Spinal cord (tissue), 9 donors: ENCODE measurements at regions not wholly inside any gene's neighbourhood (a gene's known extent, or its start where the extent isn't known, plus 50 kb on each side); places are given as distances from the start of the nearest gene placed in this dataset.

Source experiments
- DNase-seq, 6 donors: peaks; one replicate each; pipeline versions ENCODE4 v3.0.0 to v3.0.0-alpha.2; 2013 to 2015; ENCODE audit warnings: low spot score in 6 of 6, low read depth in 4 of 6
- H3K27ac ChIP-seq: one replicate; pipeline ENCODE4 v1.5.1; 2013; ENCODE audit warnings: low read depth, low read length, control low read depth
- H3K27me3 ChIP-seq: one replicate; pipeline ENCODE4 v1.6.1; 2013; ENCODE audit warnings: low read length; ENCODE audit not compliant: control insufficient read depth, insufficient read depth
- H3K36me3 ChIP-seq: one replicate; pipeline ENCODE4 v1.6.1; 2013; ENCODE audit warnings: low read length; ENCODE audit not compliant: control insufficient read depth, insufficient read depth
- H3K4me1 ChIP-seq: one replicate; pipeline ENCODE4 v1.6.1; 2013; ENCODE audit warnings: low read length; ENCODE audit not compliant: control insufficient read depth, insufficient read depth
- H3K4me3 ChIP-seq: one replicate; pipeline ENCODE4 v1.5.1; 2013; ENCODE audit warnings: low read depth, low read length, control low read depth
- H3K9me3 ChIP-seq: one replicate; pipeline ENCODE4 v1.6.1; 2013; ENCODE audit warnings: low read length; ENCODE audit not compliant: control insufficient read depth, insufficient read depth
- WGBS: methylation state at CpG from one replicate; pipeline ENCODE4 v1.1.5; 2013; ENCODE audit warnings: missing lambda C conversion rate; ENCODE audit not compliant: insufficient coverage; 5-methylcytosine and 5-hydroxymethylcytosine counted together
- donor health status: healthy.

DNA sequence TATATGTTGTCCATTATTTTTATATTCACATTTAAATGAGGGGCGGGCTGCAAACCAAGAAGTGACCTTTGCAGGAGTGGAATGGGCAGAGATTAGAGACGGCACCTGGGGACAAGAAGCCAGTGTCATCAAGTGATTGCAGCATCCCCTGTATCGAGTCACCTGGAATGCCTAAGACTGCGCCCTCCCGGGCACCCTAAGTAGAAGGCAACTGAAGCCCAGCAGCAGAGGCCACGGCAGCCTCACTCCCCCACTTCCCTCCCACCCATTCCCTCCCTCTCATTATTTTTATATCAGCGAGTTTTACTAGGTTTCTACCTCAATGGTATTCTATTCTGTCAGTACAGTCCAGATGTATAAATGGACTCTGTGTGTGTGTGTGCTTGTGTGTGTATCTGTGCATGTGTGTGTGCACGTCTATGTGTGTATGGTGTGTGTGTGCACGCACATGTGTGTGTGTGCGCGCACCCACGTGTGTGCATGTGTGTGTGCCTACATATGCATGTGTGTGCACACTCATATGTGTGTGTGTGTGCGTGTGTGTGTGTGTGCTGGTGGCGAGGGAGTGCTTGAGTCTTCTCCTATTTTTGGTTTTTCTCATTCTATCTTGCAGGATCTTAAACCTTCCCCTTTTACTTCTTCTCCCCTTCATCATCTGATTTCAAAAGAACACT, 106.8 kb upstream of the SLC66A3 start:
- peaks cover 1% of the 10 kb centered on the region for H3K4me1 ChIP-seq
- no peak overlapping the region for H3K27ac ChIP-seq
- H3K27me3 ChIP-seq: no peaks in the 10 kb centered on the region
- no peaks in the 10 kb centered on the region for H3K36me3 ChIP-seq
- 88% methylated on average over 5 of the region's 14 CpGs for WGBS
- no peaks in the 10 kb centered on the region for H3K9me3 ChIP-seq
- no peak overlapping the region for H3K4me3 ChIP-seq
- no peak for DNase-seq

DNA sequence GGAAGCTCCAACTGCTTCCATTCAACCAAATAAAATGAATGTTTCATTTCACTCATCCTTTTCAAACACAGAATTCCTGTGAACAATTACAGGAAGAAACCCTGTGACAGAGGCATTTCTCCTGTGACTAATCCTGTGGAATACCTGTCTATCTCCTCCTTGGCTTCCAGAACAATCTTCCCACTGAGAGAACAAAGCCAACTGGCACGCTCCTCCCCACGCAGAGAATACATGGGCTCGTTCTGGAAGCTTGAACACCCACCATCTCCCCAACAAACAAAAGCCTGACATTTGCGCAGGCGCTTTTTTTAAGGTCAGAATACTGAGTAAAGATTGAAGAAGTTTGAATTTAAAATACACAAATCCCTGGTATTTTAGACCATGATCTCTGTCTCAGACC, 104.7 kb upstream of the SLC66A3 start:
- H3K4me1 ChIP-seq: peaks cover 8% of the 10 kb centered on the region
- no peaks in the 10 kb centered on the region for H3K27me3 ChIP-seq
- peaks cover 3% of the 10 kb centered on the region for H3K36me3 ChIP-seq
- no peaks in the 10 kb centered on the region for H3K9me3 ChIP-seq
- DNase-seq: peak in 1 of 6 donors; percentile 51
- no peak overlapping the region for H3K27ac ChIP-seq
- WGBS: no CpG with 5 or more reads among the region's 5 CpGs
- H3K4me3 ChIP-seq: no peak overlapping the region

DNA sequence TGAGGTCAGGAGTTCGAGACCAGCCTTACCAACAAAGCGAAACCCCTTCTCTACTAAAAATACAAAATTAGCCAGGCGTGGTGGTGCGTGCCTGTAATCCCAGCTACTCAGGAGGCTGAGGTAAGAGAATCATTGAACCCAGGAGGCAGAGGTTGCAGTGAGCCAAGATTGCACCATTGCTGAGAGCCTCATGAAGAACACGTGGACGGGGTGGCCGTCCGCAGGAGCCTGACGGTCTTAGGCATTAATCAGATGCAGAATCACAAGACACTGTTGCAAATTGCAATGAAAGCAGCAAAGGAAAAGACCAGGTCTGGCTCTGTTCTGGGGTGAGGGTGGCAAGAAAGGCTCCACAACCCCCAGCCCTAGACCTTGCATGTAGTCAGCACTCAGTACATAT, 104.0 kb upstream of the SLC66A3 start:
- no peaks in the 10 kb centered on the region for H3K27me3 ChIP-seq

DNA sequence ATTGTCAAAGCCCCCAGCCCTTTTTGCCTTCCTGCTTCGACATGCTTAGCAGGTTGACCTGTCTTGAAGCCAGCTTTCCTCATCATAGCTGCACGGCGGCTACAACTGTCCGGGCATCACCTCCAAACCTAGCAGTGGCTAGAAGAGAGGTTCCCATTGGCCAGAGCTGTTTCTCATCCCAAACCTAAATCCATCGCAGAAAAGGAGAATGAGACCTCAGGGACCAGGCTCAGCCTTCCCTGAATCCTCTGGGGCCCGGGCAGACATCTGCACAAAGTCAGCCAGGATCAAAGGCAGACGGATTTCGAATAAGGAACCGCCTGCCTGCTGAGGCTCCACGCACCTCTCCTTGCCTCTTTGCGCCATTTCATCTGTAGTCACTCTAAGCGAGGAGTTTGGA, 101.7 kb upstream of the SLC66A3 start:
- no peaks in the 10 kb centered on the region for H3K9me3 ChIP-seq
- H3K4me3 ChIP-seq: no peak overlapping the region
- DNase-seq: no peak
- H3K4me1 ChIP-seq: peaks cover 11% of the 10 kb centered on the region
- H3K36me3 ChIP-seq: peaks cover 3% of the 10 kb centered on the region
- H3K27ac ChIP-seq: no peak overlapping the region
- no peaks in the 10 kb centered on the region for H3K27me3 ChIP-seq
- 91% methylated on average over 11 of the region's 12 CpGs for WGBS

More for the DNA sequence above, 104.0 kb upstream of the SLC66A3 start:
- no peak for DNase-seq
- H3K4me1 ChIP-seq: peaks cover 11% of the 10 kb centered on the region
- peaks cover 3% of the 10 kb centered on the region for H3K36me3 ChIP-seq
- no peaks in the 10 kb centered on the region for H3K9me3 ChIP-seq
- WGBS: 95% methylated on average over 8 of the region's 9 CpGs
- H3K4me3 ChIP-seq: no peak overlapping the region
- no peak overlapping the region for H3K27ac ChIP-seq

DNA sequence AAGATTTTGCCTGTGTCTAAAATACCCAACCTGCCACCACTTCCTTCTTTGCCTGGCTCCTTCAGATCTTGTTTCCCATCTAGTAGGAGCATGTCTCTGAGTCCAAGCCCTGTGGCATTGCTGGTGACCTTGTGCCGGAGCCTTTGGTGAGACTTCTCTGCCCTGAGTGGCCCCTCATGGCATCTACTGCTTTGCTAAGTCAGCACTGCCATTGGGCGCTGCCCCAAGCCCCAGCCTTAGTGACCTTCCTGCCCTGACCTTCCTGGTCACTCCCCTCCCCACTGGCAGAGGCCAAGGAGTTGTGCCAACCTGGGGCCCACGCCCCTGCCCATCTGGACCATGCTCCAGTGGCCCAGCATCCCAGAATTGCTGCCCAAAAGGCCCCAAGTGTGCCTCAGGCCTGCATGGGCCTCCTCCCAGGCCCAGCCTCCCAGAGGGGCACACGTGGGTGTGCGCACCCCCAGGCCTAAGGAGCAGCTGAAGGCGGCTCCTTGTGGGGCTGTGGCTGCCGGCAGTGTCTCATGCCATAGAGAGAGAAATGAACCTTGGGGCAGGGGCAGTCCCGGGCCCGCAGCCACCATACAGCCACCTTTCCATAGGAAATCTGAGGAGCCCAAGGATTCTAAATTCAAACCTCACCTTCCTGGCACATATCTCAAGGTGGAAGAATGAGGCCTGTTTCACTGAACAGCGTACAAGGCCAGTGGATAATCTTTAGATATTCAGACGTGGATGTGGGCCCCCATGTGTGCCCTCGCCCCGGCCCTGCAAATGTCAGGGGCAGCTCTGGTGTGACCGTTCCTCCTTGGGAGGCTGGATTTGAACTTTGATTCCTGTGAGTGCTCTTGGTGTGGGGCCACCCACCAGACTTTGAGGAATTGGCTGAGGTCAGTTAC, 100.2 kb upstream of the SLC66A3 start:
- no peak overlapping the region for H3K4me3 ChIP-seq
- peaks cover 3% of the 10 kb centered on the region for H3K36me3 ChIP-seq
- H3K27me3 ChIP-seq: no peaks in the 10 kb centered on the region
- DNase-seq: no peak
- H3K4me1 ChIP-seq: peaks cover 11% of the 10 kb centered on the region
- no peak overlapping the region for H3K27ac ChIP-seq
- no peaks in the 10 kb centered on the region for H3K9me3 ChIP-seq
- 94% methylated on average over 14 of the region's 14 CpGs for WGBS

DNA sequence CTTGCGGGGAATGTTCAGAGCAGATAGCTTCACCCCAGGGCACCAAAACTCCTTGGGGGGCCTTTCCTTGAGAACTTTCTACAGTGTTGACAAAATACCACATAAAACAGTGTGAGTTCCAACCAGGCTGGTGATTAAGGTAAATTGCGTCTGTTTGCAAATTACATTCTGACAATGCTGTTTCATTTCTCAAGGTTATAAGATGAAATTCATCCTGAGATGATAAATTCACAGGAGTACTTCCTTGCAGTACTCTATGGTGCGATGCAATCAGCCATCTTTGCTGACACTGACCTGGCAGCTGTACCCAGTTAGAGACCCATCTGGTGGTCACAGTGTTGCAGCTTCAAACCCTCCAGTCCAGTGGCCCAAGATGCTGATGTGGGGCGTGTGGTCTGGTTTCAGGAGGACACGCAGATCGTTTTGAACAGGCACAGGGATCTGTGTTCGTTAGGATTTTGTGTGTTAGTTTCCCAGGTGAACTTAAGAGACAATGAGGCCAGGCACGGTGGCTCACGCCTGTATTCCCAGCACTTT, 99.5 kb upstream of the SLC66A3 start:
- peaks cover 11% of the 10 kb centered on the region for H3K4me1 ChIP-seq
- no peak overlapping the region for H3K4me3 ChIP-seq
- no peaks in the 10 kb centered on the region for H3K9me3 ChIP-seq
- 85% methylated on average over 7 of the region's 9 CpGs for WGBS
- no peaks in the 10 kb centered on the region for H3K27me3 ChIP-seq
- H3K36me3 ChIP-seq: peaks cover 3% of the 10 kb centered on the region
- DNase-seq: peak in 1 of 6 donors; percentile 67
- no peak overlapping the region for H3K27ac ChIP-seq

DNA sequence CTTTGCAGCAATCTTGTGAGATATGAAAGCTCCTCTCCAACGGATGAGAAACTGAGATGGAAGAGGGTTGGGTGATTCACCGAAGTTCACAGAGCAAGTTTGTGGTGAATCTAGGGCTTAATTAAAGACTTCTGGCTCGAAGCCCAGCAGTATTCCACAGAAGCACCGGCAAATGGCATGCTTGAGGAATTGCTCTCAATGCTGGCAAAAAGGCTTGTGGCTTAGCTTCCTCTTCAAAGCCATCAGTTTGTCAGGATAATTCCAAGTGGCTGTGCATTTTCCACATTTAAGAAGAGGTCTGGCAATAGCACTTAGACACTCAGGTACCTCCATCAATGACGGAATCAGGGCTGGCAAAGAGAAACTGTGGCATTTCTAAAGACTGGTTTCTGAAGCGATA, 98.7 kb upstream of the SLC66A3 start:
- Histone ChIP-seq H3K4me3 (no peak overlapping the region), H3K36me3 (peaks cover 3% of the 10 kb centered on the region), H3K4me1 (peaks cover 11% of the 10 kb centered on the region), H3K9me3 (no peaks in the 10 kb centered on the region), H3K27me3 (no peaks in the 10 kb centered on the region), H3K27ac (no peak overlapping the region)
- WGBS: 17% methylated on average over 4 of the region's 6 CpGs
- DNase-seq: peak in 2 of 6 donors; percentile 81 to 85

DNA sequence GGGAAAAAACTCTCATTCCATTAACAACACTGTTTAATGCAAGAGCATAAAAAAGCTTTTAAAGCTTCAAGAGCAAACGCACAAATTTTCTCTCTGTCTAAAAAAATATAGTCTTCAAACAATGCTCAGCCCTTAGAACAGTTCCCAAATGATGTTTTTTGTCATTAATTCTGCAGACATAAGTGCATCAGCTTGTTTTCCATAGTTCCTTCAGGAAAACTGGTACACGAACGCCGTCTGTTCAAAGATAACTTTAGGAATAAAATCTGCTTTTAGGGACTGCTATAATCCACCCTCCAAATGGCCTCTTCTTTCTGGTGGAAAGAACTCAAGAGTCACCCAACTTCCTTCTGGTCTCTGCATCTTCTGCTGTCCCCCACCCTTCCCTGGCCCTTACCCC, 98.2 kb upstream of the SLC66A3 start:
- peak in 2 of 6 donors; percentile 51 to 64 for DNase-seq
- WGBS: 50% methylated on average over 3 of the region's 4 CpGs

DNA sequence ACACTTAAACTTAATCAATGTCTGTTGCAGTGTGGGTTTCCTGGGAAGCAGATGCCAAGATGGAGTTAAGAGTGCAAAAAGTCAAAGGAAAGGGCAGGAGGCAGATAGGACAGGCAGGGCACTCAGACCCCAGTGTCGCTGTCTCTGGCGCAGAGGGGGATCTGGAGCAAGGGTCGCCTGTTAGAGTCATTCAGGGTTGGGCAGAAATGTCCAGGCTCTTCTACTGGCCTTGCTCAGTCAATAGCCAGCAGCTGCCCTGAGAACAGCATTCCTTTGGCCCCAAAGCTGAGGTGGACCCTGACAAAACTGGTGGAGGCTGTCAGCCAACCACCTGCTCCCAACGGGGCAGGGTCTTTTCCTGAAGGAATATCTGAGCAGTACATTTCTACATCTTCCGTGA, 97.1 kb upstream of the SLC66A3 start:
- no peak overlapping the region for H3K27ac ChIP-seq
- H3K4me3 ChIP-seq: no peak overlapping the region
- peaks cover 3% of the 10 kb centered on the region for H3K36me3 ChIP-seq
- 96% methylated on average over 3 of the region's 5 CpGs for WGBS
- H3K27me3 ChIP-seq: no peaks in the 10 kb centered on the region
- no peaks in the 10 kb centered on the region for H3K9me3 ChIP-seq
- H3K4me1 ChIP-seq: peaks cover 11% of the 10 kb centered on the region
- no peak for DNase-seq

More for the DNA sequence above, 98.2 kb upstream of the SLC66A3 start:
- Histone ChIP-seq H3K4me1 (peaks cover 11% of the 10 kb centered on the region), H3K27me3 (no peaks in the 10 kb centered on the region), H3K27ac (no peak overlapping the region), H3K36me3 (peaks cover 3% of the 10 kb centered on the region), H3K9me3 (no peaks in the 10 kb centered on the region), H3K4me3 (no peak overlapping the region)
